Glutamatergic neuron (in vitro differentiated cells): ENCODE measurements at regions not wholly inside any gene's neighbourhood (a gene's known extent, or its start where the extent isn't known, plus 50 kb on each side); places are given as distances from the start of the nearest gene placed in this dataset.

Experiments used
- DNase-seq: peaks from one replicate; pipeline ENCODE4 v3.0.0; 2022
- H3K27ac Mint-ChIP-seq: one replicate; pipeline ENCODE4 v1.8.0; 2020; ENCODE audit warnings: mild to moderate bottlenecking, mixed read lengths, inconsistent platforms; ENCODE audit not compliant: unreplicated experiment
- H3K27me3 Mint-ChIP-seq: one replicate; pipeline ENCODE4 v1.8.0; 2020; ENCODE audit warnings: mild to moderate bottlenecking, moderate library complexity, mixed read lengths, inconsistent platforms; ENCODE audit not compliant: unreplicated experiment
- H3K36me3 Mint-ChIP-seq: one replicate; pipeline ENCODE4 v1.8.0; 2020; ENCODE audit warnings: mild to moderate bottlenecking, mixed read lengths, inconsistent platforms; ENCODE audit not compliant: unreplicated experiment
- H3K4me1 Mint-ChIP-seq: one replicate; pipeline ENCODE4 v1.8.0; 2020; ENCODE audit warnings: mild to moderate bottlenecking, low read depth, mixed read lengths, inconsistent platforms; ENCODE audit not compliant: unreplicated experiment
- H3K4me3 Mint-ChIP-seq: one replicate; pipeline ENCODE4 v1.8.0; 2020; ENCODE audit warnings: mild to moderate bottlenecking, mixed read lengths, inconsistent platforms; ENCODE audit not compliant: unreplicated experiment
- H3K9me3 Mint-ChIP-seq: one replicate; pipeline ENCODE4 v1.8.0; 2020; ENCODE audit warnings: mild to moderate bottlenecking, moderate library complexity, mixed read lengths, inconsistent platforms; ENCODE audit not compliant: unreplicated experiment
- CTCF ChIP-seq: fragments of 200-600 bp; sonication (generic); IDR thresholded peaks from one replicate; pipeline ENCODE4 v1.5.0; 2021; ENCODE audit not compliant: partially characterized antibody, unreplicated experiment

DNA sequence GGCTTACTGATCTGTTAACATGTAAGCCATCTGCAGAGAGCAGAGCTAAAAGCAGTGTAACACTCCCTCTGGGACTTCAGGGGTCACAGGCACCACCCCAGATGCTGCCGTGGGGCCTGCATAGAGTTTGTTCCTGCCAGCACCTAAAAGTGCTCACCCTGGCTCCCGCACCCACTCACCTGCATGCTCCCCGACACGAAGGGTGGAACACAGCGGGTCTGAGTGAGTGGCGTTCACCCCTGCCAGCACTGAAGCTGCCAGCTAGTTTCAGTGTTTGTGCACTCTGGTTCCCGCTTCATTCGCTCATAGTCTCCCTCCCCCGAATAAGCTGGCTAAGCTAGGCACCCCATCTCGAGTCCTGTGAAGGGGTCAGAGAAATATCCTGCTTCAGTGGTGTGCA is 1681.0 kb downstream of the NCAM2 start:
- TF ChIP-seq CTCF, result no peak
- DNase-seq, result peak; percentile 27
- no peaks in the 10 kb centered on the region for H3K9me3 Mint-ChIP-seq
- no peaks in the 10 kb centered on the region for H3K27me3 Mint-ChIP-seq
- H3K4me1 Mint-ChIP-seq, result peaks cover 9% of the 10 kb centered on the region
- H3K36me3 Mint-ChIP-seq, result peaks cover 14% of the 10 kb centered on the region
- H3K4me3 Mint-ChIP-seq, result no peak overlapping the region
- H3K27ac Mint-ChIP-seq, result peak overlapping the region; percentile 57

DNA sequence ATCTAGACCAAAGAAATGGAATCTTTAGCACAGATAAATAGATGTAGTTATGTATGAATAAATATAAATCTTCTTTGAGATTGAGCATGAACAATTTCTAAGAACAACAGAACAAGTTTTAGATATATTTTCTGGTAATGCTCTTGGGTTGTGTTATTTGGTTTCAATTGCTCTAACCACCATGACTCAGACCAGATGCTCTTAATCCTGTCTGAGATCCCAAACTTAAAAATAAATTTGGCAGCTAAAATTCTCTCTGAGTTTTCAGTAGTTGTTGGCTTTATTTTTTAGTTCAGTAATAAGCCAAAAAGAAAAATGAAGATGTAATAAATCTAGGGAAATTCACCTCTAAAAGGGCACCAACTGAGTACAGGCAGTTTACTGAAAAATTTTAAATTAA is 1693.4 kb downstream of the NCAM2 start:
- H3K36me3 Mint-ChIP-seq, result peaks cover 9% of the 10 kb centered on the region
- no peak for DNase-seq
- no peak overlapping the region for H3K4me3 Mint-ChIP-seq
- H3K4me1 Mint-ChIP-seq, result no peaks in the 10 kb centered on the region
- no peak overlapping the region for H3K27ac Mint-ChIP-seq
- peaks cover 2% of the 10 kb centered on the region for H3K27me3 Mint-ChIP-seq
- peaks cover 5% of the 10 kb centered on the region for H3K9me3 Mint-ChIP-seq
- TF ChIP-seq CTCF, result no peak

- Mint-ChIP-seq H3K4me3 (no peak overlapping the region), H3K27ac (no peak overlapping the region), H3K9me3 (no peaks in the 10 kb centered on the region), H3K27me3 (no peaks in the 10 kb centered on the region), H3K36me3 (no peaks in the 10 kb centered on the region), H3K4me1 (no peaks in the 10 kb centered on the region)
- DNase-seq, result no peak
- no peak for TF ChIP-seq CTCF
Observed at GRCh38 chr21:22703521-22703920, 1705.3 kb downstream of the NCAM2 start.

GRCh38 chr21:22710721-22711120 is 1712.5 kb downstream of the NCAM2 start:
- Mint-ChIP-seq H3K4me3 (no peak overlapping the region), H3K36me3 (peaks cover 1% of the 10 kb centered on the region), H3K4me1 (no peaks in the 10 kb centered on the region), H3K27ac (no peak overlapping the region), H3K9me3 (no peaks in the 10 kb centered on the region), H3K27me3 (no peaks in the 10 kb centered on the region)
- no peak for DNase-seq
- no peak for TF ChIP-seq CTCF

DNA sequence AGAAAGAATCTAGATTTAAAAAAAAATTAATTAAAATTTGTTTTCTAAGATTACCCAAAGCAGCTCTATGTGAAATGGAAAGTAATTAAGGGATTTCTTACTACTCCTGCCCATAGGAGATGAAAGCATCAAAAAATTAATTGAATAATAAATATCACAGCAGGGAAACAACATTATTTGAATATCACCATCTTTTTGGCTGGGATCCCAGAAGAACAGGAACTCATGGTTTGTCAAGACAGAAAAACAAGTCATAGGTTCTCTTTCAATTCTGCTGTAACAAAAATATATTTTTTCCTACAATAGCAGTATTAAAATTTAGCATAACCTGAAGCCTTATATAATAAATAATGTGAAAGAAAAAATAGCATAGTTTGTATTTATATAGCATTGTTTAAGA is 1713.4 kb downstream of the NCAM2 start:
- no peaks in the 10 kb centered on the region for H3K4me1 Mint-ChIP-seq
- H3K27me3 Mint-ChIP-seq, result no peaks in the 10 kb centered on the region
- DNase-seq, result no peak
- no peak overlapping the region for H3K27ac Mint-ChIP-seq
- peaks cover 5% of the 10 kb centered on the region for H3K36me3 Mint-ChIP-seq
- H3K4me3 Mint-ChIP-seq, result no peak overlapping the region
- peaks cover 3% of the 10 kb centered on the region for H3K9me3 Mint-ChIP-seq
- TF ChIP-seq CTCF, result no peak
